Bone marrow (tissue), 2 donors: ENCODE measurements at regions not wholly inside any gene's neighbourhood (a gene's known extent, or its start where the extent isn't known, plus 50 kb on each side); places are given as distances from the start of the nearest gene placed in this dataset.
"Not testable (repeated sequence)": the region's sequence is repeated elsewhere in the genome, so short reads cannot be mapped to it uniquely, and the experiment has no call there.

ENCODE experiments used
- DNase-seq, 2 donors: peaks; one replicate each; lab custom pipeline; 2025; lab: John Stamatoyannopoulos, UW

GRCh38 chr22:26769663-26770062 lies 112.3 kb downstream of the MIAT start:
- DNase-seq: no peak

GRCh38 chr22:26770624-26771023 lies 113.2 kb downstream of the MIAT start:
- no peak for DNase-seq

- not testable (repeated sequence) for DNase-seq
Measured at GRCh38 chr22:26773054-26773453, 115.7 kb downstream of the MIAT start.

GRCh38 chr22:26775394-26775793 lies 118.0 kb downstream of the MIAT start:
- no peak for DNase-seq

GRCh38 chr22:26777156-26777801 lies 119.9 kb downstream of the MIAT start:
- DNase-seq: no peak

- DNase-seq: no peak
Measured at GRCh38 chr22:26778372-26778771, 121.0 kb downstream of the MIAT start.

- no peak for DNase-seq
Measured at GRCh38 chr22:26779108-26779507, 121.7 kb downstream of the MIAT start.

- DNase-seq: no peak
Measured at GRCh38 chr22:26779929-26780328, 122.5 kb downstream of the MIAT start.

GRCh38 chr22:26780521-26780920 lies 123.1 kb downstream of the MIAT start:
- DNase-seq: no peak

GRCh38 chr22:26781062-26781461 lies 123.7 kb downstream of the MIAT start:
- no peak for DNase-seq

- DNase-seq: no peak
Measured at GRCh38 chr22:26781596-26781995, 124.2 kb downstream of the MIAT start.

- DNase-seq: no peak
Measured at GRCh38 chr22:26783885-26784284, 126.5 kb downstream of the MIAT start.

- no peak for DNase-seq
Measured at GRCh38 chr22:26784772-26785171, 127.4 kb downstream of the MIAT start.

GRCh38 chr22:26785932-26786331 lies 128.5 kb downstream of the MIAT start:
- no peak for DNase-seq

- no peak for DNase-seq
Measured at GRCh38 chr22:26786398-26786797, 129.0 kb downstream of the MIAT start.

GRCh38 chr22:26789951-26790350 lies 132.6 kb downstream of the MIAT start:
- no peak for DNase-seq

GRCh38 chr22:26792522-26792921 lies 135.1 kb downstream of the MIAT start:
- no peak for DNase-seq

GRCh38 chr22:26796785-26797184 lies 139.4 kb downstream of the MIAT start:
- DNase-seq: no peak

GRCh38 chr22:26797910-26798309 lies 140.5 kb downstream of the MIAT start:
- no peak for DNase-seq

GRCh38 chr22:26798462-26799065 lies 141.2 kb downstream of the MIAT start:
- no peak for DNase-seq

- DNase-seq: no peak
Measured at GRCh38 chr22:26800858-26801257, 143.5 kb downstream of the MIAT start.

GRCh38 chr22:26801449-26801848 lies 144.1 kb downstream of the MIAT start:
- no peak for DNase-seq

- DNase-seq: no peak
Measured at GRCh38 chr22:26804315-26804714, 146.9 kb downstream of the MIAT start.

GRCh38 chr22:26804911-26805539 lies 147.6 kb downstream of the MIAT start:
- DNase-seq: no peak
